B cell (primary cell): ENCODE measurements at regions not wholly inside any gene's neighbourhood (a gene's known extent, or its start where the extent isn't known, plus 50 kb on each side); places are given as distances from the start of the nearest gene placed in this dataset.

ENCODE experiments used
- ATAC-seq: fragments of 200-7000 bp; cut with Tn5 transposase; one replicate; pipeline ENCODE4 v1.10.0; 2021; ENCODE audit warnings: low read depth, mild to moderate bottlenecking, moderate number of reproducible peaks, moderate library complexity
- CTCF ChIA-PET: fragments of 350-600 bp; sonication (Branson Sonifier 250); formaldehyde crosslinking; loops from one replicate; lab custom pipeline; 2021; ENCODE audit warnings: antibody characterized with exemption, inconsistent platforms; lab: Charles Lee
- POLR2A ChIA-PET: fragments of 350-600 bp; sonication (Branson Sonifier 250); formaldehyde crosslinking; loops from one replicate; lab custom pipeline; 2021; ENCODE audit warnings: antibody characterized with exemption; lab: Charles Lee
- DNase-seq: peaks from one replicate; pipeline ENCODE4 v3.0.0; 2013
- H2AFZ ChIP-seq: 2 replicates; pipeline ENCODE4 v1.6.1; 2012; ENCODE audit warnings: mild to moderate bottlenecking, low read depth, low read length; ENCODE audit not compliant: insufficient read depth, poor library complexity, severe bottlenecking
- H3K27ac ChIP-seq, 2 donors: 1 replicate in 1 of 2; 2 replicates in 1 of 2; pipeline ENCODE4 v1.5.1; 2012 to 2013; ENCODE audit warnings: low read length in 2 of 2, mild to moderate bottlenecking in 2 of 2, moderate library complexity in 1 of 2
- H3K27me3 ChIP-seq, 4 experiments: fragments of 200-600 bp in 1 of 4; sonication (generic) in 1 of 4; replicated peaks in 1 of 4; 1 replicate in 2 of 4; 2 replicates in 2 of 4; pipeline versions ENCODE4 v1.6.1 to v1.7.0; 2013 to 2016; ENCODE audit warnings: low read length in 3 of 4, mild to moderate bottlenecking in 2 of 4, mixed read lengths in 1 of 4, moderate library complexity in 1 of 4; ENCODE audit not compliant: insufficient read depth in 4 of 4, control insufficient read depth in 3 of 4; ENCODE audit errors: control extremely low read depth in 1 of 4
- H3K36me3 ChIP-seq, 2 experiments: replicated peaks in 1 of 2; 1 replicate in 1 of 2; 2 replicates in 1 of 2; pipeline versions ENCODE4 v1.6.1 to v1.7.1; 2013; ENCODE audit warnings: low read length in 1 of 2; ENCODE audit not compliant: insufficient read depth in 2 of 2, control insufficient read depth in 1 of 2; ENCODE audit errors: control extremely low read depth in 1 of 2, extremely low read depth in 1 of 2
- H3K4me1 ChIP-seq, 2 donors: fragments of 200-600 bp in 1 of 2; sonication (generic) in 1 of 2; 1 replicate in 1 of 2; 2 replicates in 1 of 2; pipeline versions ENCODE4 v1.5.1 to v1.6.1; 2013 to 2017; ENCODE audit warnings: low read length in 2 of 2; ENCODE audit not compliant: control insufficient read depth in 2 of 2, insufficient read depth in 2 of 2
- H3K4me2 ChIP-seq: replicated peaks from 2 replicates; pipeline ENCODE3; 2012; ENCODE audit warnings: mild to moderate bottlenecking, low read depth, low read length; ENCODE audit not compliant: poor library complexity, severe bottlenecking
- H3K4me3 ChIP-seq, 5 experiments: fragments of 200-600 bp in 1 of 5; sonication (generic) in 1 of 5; 1 replicate in 3 of 5; 2 replicates in 2 of 5; pipeline versions ENCODE4 v1.5.1 to v1.7.0; 2011 to 2016; ENCODE audit warnings: low read length in 4 of 5, mild to moderate bottlenecking in 4 of 5, low read depth in 2 of 5, control low read depth in 1 of 5, moderate library complexity in 1 of 5; ENCODE audit not compliant: insufficient read depth in 1 of 5; ENCODE audit errors: control extremely low read depth in 1 of 5, extremely low read depth in 1 of 5
- H3K79me2 ChIP-seq: fragments of 200-600 bp; sonication (generic); one replicate; pipeline ENCODE4 v1.6.0; 2016; ENCODE audit warnings: low read length; ENCODE audit not compliant: control insufficient read depth, insufficient read depth
- H3K9ac ChIP-seq: fragments of 200-600 bp; sonication (generic); 2 replicates; pipeline ENCODE4 v1.6.1; 2017; ENCODE audit warnings: mild to moderate bottlenecking, low read length, moderate library complexity
- H3K9me3 ChIP-seq, 3 donors: one replicate each; pipeline versions ENCODE4 v1.6.1 to v1.7.1; 2013; ENCODE audit warnings: low read length in 2 of 3; ENCODE audit not compliant: control insufficient read depth in 2 of 3, insufficient read depth in 1 of 3; ENCODE audit errors: control extremely low read depth in 1 of 3
- H4K20me1 ChIP-seq: 2 replicates; pipeline ENCODE4 v1.6.0; 2012; ENCODE audit warnings: mild to moderate bottlenecking, low read length; ENCODE audit not compliant: insufficient read depth, control insufficient read depth, poor library complexity, severe bottlenecking
- H3K27ac Mint-ChIP-seq: one replicate; pipeline ENCODE4 v1.8.0; 2021; ENCODE audit warnings: mixed read lengths
- H3K27me3 Mint-ChIP-seq: one replicate; pipeline ENCODE4 v1.8.0; 2021; ENCODE audit warnings: mixed read lengths
- H3K4me1 Mint-ChIP-seq: one replicate; pipeline ENCODE4 v1.8.0; 2021; ENCODE audit warnings: mixed read lengths
- H3K4me3 Mint-ChIP-seq: one replicate; pipeline ENCODE4 v1.8.0; 2021; ENCODE audit warnings: mixed read lengths
- H3K9me3 Mint-ChIP-seq: one replicate; pipeline ENCODE4 v1.8.0; 2022; ENCODE audit warnings: mixed read lengths; ENCODE audit not compliant: insufficient read depth
- EZH2 ChIP-seq: IDR thresholded peaks from 2 replicates; pipeline ENCODE4 v1.6.1; 2012; ENCODE audit warnings: borderline replicate concordance, low read depth, mild to moderate bottlenecking, moderate library complexity, low read length; ENCODE audit not compliant: insufficient read depth, poor library complexity, severe bottlenecking
- WGBS: methylation state at CpG from one replicate; pipeline ENCODE4 v1.1.5; 2013; ENCODE audit warnings: missing lambda C conversion rate; ENCODE audit not compliant: insufficient coverage; 5-methylcytosine and 5-hydroxymethylcytosine counted together
- intact Hi-C: fragments of 100-400 bp; cut with micrococcal nuclease; formaldehyde crosslinking; loops from one replicate; pipeline ENCODE4 v1.10.0; 2022
- TF ChIP-seq, protein P1 (sequence below): fragments of 200-600 bp; IDR thresholded peaks from one replicate; pipeline ENCODE4 v1.8.0; 2022; ENCODE audit warnings: antibody characterized with exemption, mild to moderate bottlenecking

- H3K36me3 ChIP-seq = no peaks in the 10 kb centered on the region
- CTCF ChIA-PET = no interaction called here
- Mint-ChIP-seq H3K27ac (no peak overlapping the region), H3K4me3 (no peak overlapping the region), H3K4me1 (no peaks in the 10 kb centered on the region), H3K9me3 (no peaks in the 10 kb centered on the region), H3K27me3 (peaks cover 13% of the 10 kb centered on the region)
- WGBS = 96% methylated on average over 6 of the region's 13 CpGs
- POLR2A ChIA-PET = no interaction called here
- H2AFZ ChIP-seq = no peak overlapping the region
- no peak for ATAC-seq
- H3K27ac ChIP-seq = no peak overlapping the region
- H3K9me3 ChIP-seq = no peaks in the 10 kb centered on the region
- H3K4me3 ChIP-seq = no peak overlapping the region
- H3K4me1 ChIP-seq = no peaks in the 10 kb centered on the region
- DNase-seq = no peak
- no peaks in the 10 kb centered on the region for H3K79me2 ChIP-seq
- no peak overlapping the region for H3K4me2 ChIP-seq
- TF ChIP-seq, protein P1, sequence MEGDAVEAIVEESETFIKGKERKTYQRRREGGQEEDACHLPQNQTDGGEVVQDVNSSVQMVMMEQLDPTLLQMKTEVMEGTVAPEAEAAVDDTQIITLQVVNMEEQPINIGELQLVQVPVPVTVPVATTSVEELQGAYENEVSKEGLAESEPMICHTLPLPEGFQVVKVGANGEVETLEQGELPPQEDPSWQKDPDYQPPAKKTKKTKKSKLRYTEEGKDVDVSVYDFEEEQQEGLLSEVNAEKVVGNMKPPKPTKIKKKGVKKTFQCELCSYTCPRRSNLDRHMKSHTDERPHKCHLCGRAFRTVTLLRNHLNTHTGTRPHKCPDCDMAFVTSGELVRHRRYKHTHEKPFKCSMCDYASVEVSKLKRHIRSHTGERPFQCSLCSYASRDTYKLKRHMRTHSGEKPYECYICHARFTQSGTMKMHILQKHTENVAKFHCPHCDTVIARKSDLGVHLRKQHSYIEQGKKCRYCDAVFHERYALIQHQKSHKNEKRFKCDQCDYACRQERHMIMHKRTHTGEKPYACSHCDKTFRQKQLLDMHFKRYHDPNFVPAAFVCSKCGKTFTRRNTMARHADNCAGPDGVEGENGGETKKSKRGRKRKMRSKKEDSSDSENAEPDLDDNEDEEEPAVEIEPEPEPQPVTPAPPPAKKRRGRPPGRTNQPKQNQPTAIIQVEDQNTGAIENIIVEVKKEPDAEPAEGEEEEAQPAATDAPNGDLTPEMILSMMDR = no peak
- no peak for TF ChIP-seq EZH2
- H3K27me3 ChIP-seq = no peaks in the 10 kb centered on the region
- H3K9ac ChIP-seq = no peak overlapping the region
- no peaks in the 10 kb centered on the region for H4K20me1 ChIP-seq
- intact Hi-C loops = no loop called here
These were observed 263.9 kb downstream of the DLL1 start for GRCh38 chr6:170026751-170027646.

- DNase-seq (no peak), ATAC-seq (no peak)
- 93% methylated on average over 23 of the region's 23 CpGs for WGBS
- H3K9me3 ChIP-seq = no peaks in the 10 kb centered on the region
- Mint-ChIP-seq H3K9me3 (no peaks in the 10 kb centered on the region), H3K4me3 (no peak overlapping the region), H3K27ac (no peak overlapping the region), H3K4me1 (no peaks in the 10 kb centered on the region), H3K27me3 (peaks cover 18% of the 10 kb centered on the region)
- H3K27me3 ChIP-seq = peaks cover 0 to 3% (median 0%) of the 10 kb centered on the region in 4 experiments
- no peaks in the 10 kb centered on the region for H3K79me2 ChIP-seq
- no peak overlapping the region for H3K27ac ChIP-seq
- H3K4me3 ChIP-seq = no peak overlapping the region
- H3K4me1 ChIP-seq = no peaks in the 10 kb centered on the region
- no peak overlapping the region for H2AFZ ChIP-seq
- H3K9ac ChIP-seq = no peak overlapping the region
- POLR2A ChIA-PET = no interaction called here
- no peaks in the 10 kb centered on the region for H3K36me3 ChIP-seq
- intact Hi-C loops = no loop called here
- no peaks in the 10 kb centered on the region for H4K20me1 ChIP-seq
- CTCF ChIA-PET = no interaction called here
- no peak overlapping the region for H3K4me2 ChIP-seq
- TF ChIP-seq, protein P1 = no peak
- no peak for TF ChIP-seq EZH2
These were observed 264.7 kb downstream of the DLL1 start for GRCh38 chr6:170025935-170026750.
